Left ventricle myocardium superior (tissue), 1 donor: ENCODE measurements at regions not wholly inside any gene's neighbourhood (a gene's known extent, or its start where the extent isn't known, plus 50 kb on each side); places are given as distances from the start of the nearest gene placed in this dataset.

Experiments
- ATAC-seq: fragments of 200-7000 bp; cut with Tn5 transposase; one replicate; pipeline ENCODE4 v1.9.1; 2020; ENCODE audit warnings: mild to moderate bottlenecking, moderate library complexity
- DNase-seq: peaks from one replicate; pipeline ENCODE4 v3.0.0-alpha.2; 2020
- intact Hi-C: fragments of 100-400 bp; cut with micrococcal nuclease; formaldehyde crosslinking; loops from one replicate; pipeline ENCODE4 v1.11.0; 2022
- donor health status: DM: no; HTN: yes; CAD: no; lungs with severe emphysema.

DNA sequence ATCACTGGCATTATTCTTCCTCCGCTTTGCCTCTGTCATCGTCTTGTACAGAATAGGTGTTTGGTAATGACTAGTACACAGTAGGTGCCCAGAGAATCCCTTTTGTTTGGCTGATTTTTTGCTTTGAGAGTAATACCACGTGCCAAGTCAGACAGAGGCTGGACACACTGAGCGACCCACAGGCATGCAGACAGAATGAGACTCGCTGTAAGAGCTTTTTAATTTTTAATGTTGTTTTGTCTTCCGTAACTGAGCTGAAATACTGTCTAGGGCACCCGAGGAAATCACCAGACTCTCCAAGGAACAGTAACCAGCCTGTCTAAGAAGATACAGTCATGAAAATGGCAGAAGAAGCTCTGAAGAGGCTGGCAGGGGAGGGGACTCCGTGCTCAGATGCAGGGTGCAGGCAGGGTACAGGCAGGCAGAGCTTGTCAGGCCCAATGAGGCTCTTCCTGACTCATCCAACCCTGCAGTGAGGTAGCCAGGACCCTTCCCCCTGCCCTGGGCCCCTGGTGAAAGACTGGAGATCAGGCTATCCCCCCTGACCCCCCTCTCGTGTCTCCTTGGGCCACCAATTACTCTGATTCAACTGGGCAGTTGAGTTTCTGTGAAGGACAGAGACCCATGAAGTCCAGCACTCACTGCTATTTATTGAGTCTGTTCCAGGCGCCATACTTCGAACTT, 60.1 kb upstream of the ECE1 start:
- intact Hi-C loops: no loop called here
- no peak for DNase-seq

DNA sequence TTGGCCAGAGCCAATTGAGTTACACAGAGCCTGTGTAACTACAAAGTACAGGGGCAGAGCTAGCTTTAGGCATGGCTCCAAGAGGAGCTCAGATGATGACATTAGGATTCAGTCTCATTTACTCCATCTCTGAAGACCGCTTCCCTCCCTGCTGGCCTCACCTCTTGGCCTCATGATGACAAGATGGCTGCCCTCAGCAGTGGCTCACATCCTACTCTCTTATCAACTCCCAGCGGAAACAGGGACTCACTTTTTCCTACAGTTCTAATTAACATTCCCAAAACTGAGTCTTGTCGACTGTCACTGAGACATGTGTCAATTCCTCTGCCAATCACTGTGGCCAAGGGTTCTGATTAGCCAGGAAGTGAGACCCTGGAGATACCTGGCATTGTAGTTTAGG, 59.4 kb upstream of the ECE1 start:
- DNase-seq: no peak
- intact Hi-C loops: no loop called here
- ATAC-seq: no peak

More for the DNA sequence above, 60.1 kb upstream of the ECE1 start:
- ATAC-seq: no peak

DNA sequence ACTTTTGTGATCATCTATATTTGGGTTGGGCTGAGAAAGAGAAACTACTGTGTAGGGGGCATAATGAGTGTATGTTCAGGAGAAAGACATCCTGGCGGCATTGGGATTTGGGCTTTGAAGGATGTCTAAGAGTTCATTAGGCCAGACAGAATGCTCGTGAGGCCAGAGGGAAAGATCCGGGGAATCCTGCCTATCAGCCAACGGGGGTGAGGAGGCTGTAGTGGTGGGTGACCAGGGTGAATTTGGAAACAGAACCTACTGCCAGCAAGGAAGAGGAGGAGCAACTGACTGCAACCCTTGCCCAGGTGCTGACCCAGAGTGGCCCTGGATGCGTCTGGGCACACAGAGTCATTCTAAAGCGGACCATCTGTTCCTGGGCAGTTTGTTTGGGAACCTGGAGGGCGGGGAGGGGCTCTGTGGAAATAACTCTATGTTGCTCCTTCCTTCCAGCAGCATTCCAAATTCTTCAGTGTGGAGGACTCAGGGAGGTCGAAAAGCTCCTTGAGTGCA, 56.9 kb upstream of the ECE1 start:
- no peak for ATAC-seq
- no peak for DNase-seq
- intact Hi-C loops: no loop called here

DNA sequence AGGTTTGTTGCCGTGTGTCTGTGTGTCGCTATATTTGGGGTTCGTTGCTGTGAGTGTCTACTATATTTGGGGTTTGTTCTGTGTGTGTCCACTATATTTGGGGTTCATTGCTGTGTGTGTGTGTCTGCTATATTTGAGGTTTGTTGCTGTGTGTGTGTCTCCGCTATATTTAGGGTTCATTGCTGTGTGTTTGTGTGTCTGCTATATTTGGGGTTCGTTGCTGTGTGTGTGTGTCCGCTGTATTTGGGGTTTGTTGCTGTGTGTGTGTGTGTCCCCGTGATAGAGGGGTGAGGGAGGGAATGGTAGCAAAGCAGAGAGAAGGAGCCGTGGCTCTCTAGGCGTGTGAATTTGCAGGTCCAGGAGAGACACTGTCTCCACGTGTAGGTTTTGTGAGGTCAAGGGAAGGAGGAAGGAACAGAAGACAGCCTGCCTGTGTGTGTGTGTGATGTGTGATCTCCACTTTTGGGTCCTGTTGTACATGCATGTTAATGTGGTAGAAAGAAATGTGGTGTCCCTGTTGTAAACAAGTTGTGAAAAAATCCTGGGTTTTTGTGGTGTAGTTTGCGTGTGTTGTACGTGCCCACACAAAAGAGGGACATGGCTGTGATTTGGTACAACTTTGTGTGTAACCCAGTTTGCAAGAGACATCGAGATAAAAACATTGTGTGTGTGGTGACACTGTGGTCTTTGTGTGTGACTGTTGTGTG, 56.3 kb upstream of the ECE1 start:
- ATAC-seq (no peak), DNase-seq (no peak)
- intact Hi-C loops: no loop called here

DNA sequence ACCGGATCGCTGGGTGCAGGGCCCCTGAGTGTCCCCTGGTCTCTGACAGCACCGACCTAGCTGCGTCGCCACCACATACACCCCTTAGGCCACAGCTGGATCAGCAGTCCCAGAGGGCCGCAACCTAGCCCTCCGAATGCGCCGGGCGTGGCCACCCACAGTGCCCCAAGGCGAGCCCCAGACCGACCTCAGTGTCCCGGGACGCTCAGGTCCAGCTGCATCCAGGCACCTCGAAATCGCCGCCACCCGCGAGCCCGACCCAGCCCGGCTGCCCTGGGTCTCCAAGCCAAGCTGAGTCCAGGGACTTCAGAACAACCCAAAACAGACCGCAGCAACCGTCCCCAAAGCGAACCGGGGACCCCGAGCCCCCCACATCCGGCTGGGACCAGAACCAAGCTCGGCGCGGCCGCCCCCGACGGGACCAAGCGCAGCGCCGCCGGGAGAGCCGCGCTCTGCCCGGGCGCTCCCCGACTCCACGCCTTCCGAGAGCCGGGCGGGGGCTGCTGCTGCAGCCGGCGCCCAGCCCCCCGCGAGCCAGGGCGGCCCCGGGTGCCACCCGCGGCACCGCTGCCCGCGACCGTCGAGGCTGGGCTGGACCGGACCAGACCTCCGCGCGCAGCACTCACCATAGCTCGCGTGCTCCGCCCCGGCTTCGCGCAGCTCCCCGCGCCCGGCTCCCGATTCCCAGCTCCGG, 54.6 kb upstream of the ECE1 start:
- DNase-seq: peak; percentile 44
- ATAC-seq: peak; percentile 38
- intact Hi-C loops: no loop called here

DNA sequence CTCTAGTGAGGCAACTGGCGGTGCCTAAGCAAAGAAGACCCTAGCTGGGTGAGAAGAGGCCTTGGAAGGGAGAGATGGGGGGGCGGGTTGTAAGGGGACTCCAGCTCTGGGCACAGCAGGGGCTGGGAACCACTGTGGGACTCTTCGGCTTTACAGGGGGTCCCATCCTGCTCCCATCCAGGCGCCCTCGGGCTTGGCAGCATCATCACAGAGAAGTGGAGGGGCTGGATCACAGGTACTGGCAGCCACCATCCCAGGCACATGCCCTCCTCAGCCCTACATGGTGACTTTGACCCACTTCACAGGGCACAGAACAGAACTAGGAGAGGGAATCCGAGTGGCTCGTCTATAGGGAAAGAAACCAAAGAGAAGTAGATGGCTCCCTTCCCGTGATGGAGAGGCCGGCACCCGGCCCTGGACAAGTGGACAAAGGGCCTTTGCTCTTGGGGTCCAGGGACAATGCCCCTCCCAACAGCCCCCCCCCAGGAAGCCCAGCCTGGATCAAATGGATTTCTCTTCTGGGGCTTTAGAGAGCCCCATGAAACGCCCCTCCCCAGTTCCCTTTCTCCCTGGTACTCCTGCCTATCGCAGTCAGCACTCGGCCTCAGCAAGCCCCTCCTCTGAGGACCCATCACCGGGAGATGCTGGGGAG, 54.0 kb upstream of the ECE1 start:
- no peak for DNase-seq
- intact Hi-C loops: no loop called here
- ATAC-seq: no peak

DNA sequence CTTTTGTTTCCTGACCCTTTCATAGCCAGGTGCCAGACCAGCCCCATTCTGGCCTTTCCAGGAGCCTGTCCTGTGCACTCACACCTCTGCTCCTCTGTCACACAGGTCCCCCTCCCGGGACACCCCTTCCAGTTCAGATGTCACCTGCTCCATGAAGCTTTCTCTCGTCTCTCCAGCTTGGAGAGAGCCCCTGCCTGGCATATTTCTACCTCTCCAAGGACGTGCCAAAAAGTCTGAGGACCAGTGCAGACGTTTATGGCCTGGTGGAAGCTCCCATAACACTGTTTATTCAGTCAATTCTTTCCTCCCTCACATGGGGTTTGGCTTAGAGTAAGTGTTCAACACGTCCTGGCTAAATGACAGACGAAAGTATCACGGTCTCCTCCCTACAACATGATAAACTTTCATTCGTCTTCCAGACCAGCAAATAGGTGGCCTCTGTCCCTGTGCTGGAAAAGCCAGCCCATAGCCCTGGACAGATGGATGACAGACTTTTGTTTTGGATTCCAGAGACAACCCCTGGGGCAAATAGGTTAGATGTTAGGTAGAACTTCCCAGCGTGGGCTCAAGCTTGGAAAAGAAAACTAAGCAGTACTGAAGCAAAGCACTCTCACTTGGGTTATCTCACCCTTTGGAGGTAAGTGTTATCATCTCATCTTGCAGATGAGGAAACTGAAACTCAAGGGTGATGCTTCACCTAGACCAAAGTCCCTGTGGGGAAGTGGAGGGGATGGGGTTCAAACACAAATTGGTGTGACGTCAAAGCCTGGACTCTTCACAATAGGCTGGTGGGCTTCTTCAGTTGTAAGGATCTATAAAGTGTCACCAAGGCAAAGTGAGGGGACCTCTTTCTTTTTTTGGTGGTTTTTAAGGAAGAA, 52.9 kb upstream of the ECE1 start:
- intact Hi-C loops: no loop called here
- DNase-seq (no peak), ATAC-seq (no peak)

DNA sequence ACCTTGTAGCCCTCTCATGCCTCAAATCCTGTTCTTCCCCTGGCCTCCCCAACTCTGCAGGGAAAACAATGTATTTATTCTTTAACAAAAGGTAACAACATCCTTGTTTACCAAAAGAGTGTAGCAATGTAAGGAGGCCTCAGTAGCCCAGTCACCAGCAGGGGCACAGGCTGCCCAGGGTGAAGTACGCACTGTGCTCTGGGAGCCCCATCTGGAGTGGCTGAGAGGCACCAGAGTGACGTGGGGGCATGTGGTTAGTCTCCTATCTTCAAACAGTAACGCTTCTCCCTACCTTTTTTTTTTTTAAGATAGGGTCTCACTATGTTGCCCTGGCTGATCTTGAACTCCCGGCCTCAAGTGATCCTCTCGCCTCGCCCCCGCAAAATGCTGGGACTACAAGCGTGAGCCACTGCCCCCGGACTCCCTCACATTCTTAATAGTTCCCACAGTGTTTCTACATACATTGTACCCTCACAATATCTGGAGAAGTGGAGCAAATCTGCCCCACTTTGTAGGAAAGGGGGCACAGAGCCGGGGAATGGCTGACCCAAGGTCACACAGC, 51.3 kb upstream of the ECE1 start:
- ATAC-seq (no peak), DNase-seq (no peak)
- intact Hi-C loops: no loop called here

DNA sequence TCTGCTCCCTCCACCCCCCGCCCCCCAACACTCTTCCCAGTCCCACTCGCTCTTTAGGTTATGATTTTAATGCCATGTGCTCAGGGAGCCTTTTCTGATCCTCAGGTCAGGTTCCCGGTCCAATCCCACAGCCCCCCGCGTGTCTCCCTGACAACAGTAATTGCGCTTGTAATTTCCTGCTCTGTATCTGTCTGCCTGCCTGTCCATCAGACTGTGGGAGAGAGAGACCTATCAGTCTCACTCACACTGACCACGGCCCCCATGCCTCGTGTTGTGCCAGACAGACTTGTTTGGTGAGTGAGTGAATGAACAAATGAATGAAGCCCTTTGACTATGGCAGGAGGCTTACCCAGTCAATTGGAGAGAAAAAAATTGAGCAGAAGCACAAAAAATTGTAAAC, 50.8 kb upstream of the ECE1 start:
- no peak for ATAC-seq
- intact Hi-C loops: no loop called here

DNA sequence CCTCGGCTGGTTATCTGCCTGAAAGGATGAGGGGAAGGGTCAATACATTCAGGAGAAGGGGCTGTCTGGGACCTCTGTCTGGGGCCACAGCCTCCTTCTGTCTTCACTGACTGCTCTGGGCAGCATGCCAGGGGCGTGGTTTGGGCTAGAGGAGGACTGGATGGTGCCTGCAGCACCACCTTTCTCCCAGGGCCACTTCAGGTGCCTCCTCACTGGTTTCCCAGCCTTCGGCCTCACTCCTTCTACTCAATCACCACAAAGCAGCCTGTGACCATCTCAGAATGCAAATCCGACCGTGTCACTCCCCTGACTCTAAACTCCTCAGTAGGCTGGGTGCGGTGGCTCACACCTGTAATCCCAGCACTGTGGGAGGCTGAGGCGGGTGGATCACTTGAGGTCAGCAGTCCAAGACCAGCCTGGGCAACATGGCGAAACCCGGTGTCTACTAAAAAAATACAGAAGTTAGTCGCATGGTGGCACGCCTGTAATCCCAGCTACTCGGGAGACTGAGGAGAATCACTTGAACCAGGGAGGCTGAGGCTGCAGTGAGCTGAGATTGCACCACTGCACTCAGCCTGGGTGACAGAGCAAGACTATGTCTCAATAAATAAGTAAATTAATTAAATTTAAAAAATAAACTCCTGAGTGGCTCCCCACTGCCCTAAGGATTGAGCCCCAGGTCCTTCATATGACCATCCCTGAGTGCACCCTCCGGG, 50.1 kb upstream of the ECE1 start:
- intact Hi-C loops: no loop called here
- peak; percentile 74 for DNase-seq
- no peak for ATAC-seq

More for the DNA sequence above, 50.8 kb upstream of the ECE1 start:
- no peak for DNase-seq
